GM19455 (cell line): ENCODE measurements at regions not wholly inside any gene's neighbourhood (a gene's known extent, or its start where the extent isn't known, plus 50 kb on each side); places are given as distances from the start of the nearest gene placed in this dataset.

Experiments
- ATAC-seq: cut with Tn5 transposase; IDR thresholded peaks from one replicate; pipeline ENCODE4 v1.9.1; 2021; ENCODE audit not compliant: unreplicated experiment

DNA sequence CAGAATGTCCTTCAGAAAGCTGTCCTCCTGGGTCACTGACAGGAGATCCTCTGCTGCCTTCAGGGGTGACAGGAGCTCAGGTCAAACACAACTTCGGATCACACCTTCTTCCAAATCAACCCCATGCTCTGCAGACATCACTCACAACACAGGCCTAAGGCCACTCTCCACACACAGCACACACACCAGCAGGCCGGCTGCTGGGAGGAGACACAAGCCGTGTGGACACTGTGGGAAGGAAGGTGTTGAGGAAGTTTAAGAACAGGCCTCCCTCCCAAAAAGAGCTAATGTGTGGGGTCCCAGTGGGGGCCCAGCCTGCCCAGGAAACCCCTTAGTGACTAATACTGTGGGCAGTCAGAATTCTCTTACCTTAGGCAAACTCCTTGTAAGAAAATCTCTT lies 290.3 kb upstream of the ID2 start:
- no peak for ATAC-seq

DNA sequence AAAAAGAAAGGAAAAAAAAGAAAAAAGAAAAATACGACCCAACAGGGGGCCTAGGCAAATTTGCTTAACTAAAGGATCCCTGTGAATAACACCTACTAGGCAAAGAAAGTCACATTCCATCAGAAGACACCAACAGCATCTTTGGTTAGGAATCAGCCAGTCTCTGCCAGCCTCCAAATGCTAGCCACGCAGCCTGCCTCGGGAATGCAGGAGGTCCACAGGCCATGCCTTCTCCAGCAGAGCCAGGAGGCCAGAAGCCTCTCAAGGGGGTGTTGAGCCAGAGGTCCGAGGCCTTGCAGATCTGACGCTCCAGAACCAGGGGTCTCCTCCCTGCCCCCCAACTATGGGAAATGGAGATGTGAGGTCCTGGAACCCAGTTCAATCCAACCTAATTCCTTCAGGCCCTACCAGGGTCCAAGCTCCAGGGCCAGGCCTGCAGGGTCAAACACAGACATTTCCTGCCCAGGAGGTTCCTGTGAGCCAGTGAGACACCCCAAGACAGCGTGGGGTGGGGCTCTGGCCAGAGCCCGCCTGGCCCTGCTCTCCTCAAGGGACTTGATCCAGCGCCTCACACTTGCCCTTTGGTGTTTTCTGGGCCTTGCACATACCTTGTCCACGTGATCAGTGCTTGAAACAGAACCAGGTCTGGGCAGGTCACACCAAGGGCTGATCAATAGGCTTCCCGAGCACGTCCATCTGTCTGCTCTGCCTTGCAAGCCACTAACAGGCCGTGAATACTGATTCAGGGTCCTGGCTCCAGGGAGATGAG lies 289.6 kb upstream of the ID2 start:
- no peak for ATAC-seq

DNA sequence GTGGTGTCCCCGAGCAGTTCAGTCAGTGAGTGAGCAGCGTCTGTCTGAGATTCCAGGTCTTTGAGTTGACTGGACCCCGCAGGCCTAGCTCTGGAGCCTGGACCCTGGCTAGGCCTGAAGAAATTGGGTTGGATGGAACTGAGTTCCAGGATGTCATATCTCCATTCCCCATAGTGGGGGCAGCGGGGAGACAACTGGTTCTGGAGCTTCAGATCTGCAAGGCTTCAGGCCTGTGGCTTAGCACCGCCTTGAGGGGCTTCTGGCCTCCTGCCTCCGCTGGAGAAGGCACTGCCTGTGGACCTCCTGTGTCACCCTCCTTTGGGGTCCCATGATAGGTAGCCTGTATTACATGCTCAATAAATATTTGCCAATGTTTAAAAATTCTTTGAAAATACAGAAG lies 288.4 kb upstream of the ID2 start:
- ATAC-seq = no peak

DNA sequence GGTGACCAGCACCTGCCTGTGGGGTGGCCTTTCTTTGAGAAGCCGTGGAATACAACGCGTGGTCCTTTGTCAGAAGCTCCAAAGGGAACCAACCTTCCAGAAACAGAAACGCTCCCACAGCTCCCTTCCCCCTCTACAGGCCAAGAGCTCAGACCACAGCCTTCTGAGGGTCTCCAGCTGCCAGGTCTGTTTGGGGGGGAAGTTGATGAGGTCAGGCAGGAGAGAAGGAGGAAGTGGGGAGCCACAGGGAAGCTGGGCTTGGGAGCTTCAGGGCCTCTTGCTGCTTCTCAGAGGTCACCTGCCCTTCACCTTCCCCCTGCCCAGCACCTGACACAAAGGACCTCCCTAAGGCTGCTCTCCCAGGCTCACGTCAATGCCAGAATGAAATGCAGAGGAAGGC lies 287.7 kb upstream of the ID2 start:
- no peak for ATAC-seq

DNA sequence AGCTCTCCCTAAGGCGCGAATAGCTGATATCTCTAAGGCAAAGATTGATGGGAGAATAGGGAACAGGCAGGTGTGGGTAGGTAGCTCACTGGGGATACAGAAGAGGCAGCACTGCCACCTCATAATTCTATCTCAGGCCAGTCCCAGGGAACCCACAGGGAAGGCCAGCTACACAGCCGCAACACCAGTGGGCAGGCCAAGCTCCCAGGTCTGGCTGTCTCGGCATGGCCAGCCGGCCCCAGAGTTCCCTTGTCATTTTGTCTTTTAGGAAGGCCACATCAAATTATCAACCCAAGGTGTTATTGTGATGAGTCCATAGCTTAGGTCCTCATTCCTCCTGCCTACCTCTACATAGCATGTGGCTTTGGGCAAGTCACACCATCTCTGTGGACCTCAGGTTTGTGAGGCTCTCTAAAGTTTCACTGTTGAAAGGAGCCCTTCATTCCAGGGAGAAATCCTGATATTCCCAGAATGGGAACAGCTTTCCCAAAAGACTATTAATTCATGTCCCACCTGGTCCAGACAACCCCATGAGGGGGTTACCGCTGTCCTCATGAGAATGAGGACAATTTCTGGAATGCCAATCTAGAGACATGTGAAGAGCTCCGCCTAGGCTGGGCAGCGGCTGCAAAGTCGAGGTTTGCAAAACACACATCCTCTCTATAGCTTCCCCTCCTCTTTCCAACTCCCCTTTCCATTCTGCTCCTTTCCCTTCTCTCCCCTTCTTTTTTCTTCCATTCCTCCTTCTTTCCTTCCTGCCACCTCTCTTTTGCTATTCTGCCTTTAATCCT lies 287.1 kb upstream of the ID2 start:
- no peak for ATAC-seq

DNA sequence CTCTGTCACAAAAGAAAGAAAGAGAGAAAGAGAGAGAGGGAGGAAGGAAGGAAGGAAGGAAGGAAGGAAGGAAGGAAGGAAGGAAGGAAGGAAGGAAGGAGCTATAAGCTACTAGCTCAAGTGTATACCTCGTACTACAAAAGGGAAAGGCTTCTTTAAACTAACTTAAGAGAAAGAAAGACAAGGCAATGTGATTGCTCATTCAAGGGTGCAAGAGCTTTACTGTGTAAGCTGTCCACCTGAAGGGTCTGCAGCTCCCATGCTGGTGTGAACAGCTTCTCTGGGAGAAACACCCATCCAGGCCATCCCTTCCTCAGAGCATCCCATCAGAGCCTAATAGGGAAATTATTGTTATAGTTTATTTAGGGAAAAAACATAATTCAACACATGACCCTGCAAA lies 286.1 kb upstream of the ID2 start:
- no peak for ATAC-seq

DNA sequence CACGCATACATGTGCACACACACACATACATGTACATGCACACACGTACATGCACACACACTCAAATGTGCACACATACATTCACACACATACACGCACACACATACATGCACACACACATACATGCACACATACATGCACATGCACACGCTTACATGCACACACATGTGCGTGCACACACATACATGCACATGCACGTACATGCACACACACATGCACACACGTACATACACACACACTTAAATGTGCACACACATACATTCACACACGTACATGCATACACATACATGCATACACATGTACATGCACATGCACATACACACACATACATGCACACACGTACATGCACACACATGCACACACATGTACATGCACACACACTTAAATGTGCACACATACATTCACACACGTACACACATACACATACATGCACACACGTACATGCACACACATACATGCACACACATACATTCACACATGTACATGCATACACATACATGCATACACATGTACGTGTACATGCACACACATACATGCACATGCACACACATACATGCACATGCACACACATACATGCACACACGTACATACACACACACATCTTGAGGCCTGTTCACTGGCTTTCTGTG lies 283.7 kb upstream of the ID2 start:
- ATAC-seq = no peak

DNA sequence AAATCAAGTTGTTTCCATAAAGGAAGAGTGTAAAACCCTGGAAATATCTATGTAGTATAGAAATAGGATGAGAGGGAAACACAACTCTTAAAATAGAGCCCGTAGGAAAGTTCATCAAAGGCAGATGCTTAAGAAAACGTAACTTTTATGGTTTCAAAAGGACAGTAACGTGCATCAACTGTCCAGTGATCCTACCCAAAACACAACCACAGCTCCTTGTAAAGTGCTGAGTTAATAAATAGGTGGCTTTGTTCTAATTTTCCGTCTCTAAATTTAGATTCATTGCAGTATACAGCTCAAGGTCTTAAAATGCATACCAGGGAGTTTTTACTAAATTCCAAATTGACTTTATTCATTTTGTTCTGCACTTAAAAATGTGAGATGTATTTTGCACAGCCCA lies 282.1 kb upstream of the ID2 start:
- no peak for ATAC-seq

DNA sequence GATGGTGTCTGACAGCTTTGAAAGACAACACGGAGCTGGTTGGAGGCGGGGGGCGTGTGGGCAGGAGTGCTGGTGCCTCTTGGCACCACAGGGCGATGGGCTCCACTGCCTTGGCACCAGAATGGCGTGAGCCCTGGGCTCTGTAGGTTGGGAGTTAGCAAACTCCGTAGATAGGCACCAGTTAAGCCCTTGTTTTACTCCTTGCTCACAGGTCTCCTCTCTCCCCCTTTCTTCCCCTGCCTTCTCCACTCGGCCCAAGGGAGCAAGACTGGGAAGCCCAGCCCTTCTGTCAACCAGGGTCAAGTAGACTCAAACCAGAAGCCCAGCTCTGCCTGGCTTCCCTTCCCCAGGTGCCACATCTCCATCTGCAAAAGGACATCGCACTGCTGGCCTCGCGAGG lies 281.7 kb upstream of the ID2 start:
- no peak for ATAC-seq

DNA sequence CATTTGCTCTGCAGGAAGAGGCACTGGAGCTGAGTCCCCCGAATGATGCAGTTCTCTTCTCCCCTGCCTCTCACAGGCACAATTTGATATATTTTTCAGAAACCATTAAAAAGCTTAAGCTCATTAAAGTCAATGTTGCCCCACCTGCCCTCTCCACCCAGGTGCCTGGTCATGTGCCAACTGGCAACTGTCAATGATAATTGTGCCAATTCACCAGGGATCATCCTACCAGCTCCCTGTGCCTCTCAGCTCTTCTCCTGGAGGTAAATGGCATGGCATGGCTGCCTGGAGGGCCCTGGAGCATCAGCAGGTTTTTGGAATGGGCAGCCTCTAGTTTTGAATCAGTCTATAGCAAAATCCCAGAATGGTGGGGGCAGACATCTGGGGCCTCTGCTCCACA lies 279.6 kb upstream of the ID2 start:
- ATAC-seq = no peak

DNA sequence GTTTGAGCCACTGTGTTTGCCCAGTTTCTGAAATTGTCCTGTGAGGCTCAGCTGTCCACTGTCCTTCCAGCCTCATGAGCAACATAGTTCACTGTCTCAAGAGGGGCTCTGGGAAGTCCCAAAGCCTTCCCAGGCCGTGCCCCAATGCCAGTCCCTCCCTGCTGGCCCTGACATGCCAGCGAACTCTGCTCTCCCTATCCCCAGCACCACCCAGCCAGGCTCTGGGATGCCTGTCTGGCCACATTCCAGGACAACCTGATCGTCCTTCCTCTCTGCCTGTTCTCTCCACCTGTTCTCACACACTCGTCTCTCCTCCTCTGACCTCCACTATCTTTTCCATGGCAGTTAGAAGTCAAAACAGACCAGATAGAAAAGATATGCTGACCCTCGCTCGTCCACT lies 278.0 kb upstream of the ID2 start:
- no peak for ATAC-seq

DNA sequence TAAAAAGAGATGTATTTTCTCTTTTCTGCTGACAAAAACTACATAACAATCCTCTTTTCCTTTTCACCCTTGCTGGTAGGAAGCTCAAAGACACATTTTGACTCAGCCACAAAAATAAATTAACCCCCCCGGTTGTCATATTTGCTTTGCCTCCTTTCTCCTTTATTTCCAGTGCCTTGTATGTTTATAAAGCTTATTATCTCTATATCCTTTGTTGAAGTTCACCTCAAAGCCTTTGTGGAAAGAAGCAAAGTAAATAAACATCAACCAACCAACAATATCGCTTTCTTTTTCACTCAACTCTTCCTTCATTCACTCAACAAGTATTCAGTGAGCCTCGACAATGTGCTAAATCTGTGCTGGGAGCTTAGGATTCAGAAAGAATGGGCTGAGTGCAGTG lies 276.5 kb upstream of the ID2 start:
- no peak for ATAC-seq

DNA sequence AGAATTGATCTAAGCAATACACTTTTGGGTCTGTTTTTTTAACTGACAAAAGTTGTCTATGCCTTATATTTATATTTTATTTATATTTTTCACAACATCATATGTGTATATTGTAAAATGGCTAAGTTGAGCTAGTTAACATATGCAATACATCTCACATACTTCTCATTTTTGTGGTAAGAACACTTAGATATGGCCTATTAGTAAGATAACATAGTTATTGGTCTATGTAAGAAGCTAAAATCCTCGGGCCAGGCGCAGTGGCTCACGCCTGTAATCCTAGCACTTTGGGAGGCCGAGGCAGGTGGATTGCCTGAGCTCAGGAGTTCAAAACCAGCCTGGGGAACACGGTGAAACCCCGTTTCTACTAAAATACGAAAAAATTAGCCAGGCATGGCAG lies 275.6 kb upstream of the ID2 start:
- no peak for ATAC-seq

DNA sequence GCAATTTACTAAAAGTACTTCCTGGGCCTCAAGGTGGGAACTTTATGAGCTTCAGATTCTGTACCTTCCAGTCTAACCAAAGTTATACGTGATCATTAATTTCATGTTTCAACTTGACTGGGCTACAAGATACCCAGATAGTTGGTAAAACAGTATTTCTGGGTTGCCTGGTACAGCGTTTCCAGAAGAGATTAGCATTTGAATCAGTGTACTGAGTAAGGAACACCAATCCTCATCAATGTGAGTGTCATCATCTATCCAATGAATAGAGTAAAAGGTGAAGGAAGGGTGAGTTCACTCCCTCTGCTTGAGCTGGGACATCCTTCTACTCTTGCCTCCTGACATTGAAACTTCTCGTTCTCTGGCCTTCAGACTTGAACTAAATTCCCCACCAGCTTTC lies 274.5 kb upstream of the ID2 start:
- ATAC-seq = no peak

DNA sequence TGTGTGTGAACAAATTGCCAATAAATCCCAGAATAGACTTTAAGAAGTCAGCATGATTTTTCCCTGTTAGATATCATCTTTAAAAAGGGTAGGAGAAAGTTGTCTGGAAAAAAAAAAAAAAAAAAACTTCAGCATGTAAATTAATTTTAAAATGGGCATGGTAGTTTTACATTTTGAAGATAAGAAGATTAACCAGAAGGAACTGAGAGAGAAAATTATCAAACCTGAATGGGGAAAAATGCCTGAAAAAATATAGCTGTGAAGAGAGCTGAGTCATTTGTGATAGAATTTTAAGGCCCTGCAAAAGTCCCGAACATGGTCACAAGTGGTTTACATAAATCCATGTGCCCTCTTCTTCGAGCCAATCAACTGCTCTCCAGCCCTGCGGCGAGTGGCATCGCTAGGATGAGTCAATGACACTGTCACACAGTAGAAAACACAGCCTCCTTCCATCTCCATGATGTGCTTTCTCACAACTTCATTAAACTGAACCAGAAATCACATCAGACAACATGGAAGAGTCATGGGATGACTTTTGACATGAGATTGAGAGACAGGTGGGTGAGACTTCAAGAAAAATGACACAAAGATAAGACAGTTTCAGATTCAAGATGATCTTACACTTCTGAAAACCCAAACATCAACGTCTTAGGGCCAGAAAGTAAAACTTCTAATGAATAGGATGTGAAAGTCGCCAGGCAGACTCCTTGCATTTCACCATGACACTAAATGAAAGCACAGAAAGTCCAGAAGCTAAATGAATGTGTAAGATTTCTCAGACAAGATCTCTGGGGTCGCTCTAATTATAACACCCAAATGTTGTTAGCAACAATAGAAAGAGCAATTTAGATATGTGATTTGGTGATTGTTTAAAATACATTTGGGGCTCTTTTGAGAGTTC lies 273.0 kb upstream of the ID2 start:
- ATAC-seq = peak; percentile 95

DNA sequence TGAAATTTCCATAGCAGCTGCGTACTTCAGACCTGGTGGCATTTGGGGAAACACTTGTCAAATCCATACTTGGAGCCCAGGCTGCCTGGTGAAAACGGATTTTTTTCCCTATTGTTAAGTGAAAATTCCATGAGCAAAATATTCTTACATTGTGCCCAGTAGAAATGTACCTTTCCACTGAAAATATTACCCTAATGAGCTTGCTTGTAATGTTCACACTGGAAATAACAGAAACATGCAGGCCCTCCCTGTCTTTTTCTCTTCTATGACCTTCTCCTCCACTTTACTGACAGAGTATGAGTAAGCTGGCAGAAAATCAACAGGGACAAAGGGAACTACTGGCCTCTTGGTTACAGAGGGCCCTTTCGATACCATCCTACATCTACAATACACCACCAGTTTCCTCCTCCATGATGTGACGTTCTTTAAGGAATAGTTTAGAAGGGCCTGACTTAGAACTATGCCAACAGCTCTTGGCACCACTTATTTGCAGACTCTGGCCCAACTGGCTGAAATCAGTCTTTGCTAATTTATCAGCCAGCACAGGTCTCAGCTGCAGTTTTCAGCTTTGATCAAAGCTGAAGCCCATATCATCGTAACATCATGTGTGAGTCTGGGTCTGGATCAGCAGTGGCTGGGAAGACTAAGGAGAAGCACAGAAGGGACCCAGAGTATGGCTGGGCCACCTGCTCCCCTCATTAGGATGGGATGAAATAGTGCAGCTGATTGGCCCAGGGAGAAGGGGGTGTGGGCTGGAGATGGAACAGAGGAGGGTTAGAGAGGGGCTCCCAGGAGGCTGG lies 272.2 kb upstream of the ID2 start:
- ATAC-seq = no peak

DNA sequence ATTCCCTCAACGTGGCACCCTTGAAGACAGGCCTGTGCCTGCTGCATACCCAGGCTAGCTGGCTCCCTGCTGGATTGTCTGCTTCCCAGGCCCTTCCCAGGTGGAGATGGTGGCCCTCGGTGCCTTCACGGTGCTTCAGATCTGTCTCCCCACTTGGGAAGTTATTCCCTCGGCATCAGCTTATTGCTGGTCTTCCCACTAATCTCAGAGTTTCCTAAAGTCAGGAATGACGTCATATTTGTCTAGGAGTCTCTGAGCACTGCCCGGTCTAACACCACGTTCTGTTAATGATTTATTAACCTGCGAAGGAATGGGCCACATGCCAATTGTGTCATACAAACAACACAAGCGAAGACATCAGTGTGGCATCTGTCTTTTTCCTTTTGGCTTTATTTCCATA lies 269.8 kb upstream of the ID2 start:
- no peak for ATAC-seq

DNA sequence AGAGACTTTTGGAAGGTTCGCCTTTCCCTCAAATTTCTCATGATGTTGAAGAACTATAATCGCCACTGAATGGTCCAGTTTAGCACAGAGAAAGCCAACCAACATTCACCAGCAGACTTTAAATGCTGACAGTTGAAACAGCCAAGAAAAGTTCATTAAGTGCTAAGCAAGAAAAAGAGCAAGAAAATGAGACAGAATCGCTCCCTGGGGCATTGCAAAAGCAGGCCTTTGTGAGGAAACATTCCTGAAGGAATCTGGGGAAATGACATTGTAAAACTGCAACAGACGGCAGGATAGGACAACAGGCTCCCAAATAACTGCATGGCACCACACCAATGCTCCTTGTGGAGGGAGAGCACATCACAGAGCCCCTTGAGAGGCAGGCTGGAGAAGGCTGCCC lies 269.3 kb upstream of the ID2 start:
- no peak for ATAC-seq

DNA sequence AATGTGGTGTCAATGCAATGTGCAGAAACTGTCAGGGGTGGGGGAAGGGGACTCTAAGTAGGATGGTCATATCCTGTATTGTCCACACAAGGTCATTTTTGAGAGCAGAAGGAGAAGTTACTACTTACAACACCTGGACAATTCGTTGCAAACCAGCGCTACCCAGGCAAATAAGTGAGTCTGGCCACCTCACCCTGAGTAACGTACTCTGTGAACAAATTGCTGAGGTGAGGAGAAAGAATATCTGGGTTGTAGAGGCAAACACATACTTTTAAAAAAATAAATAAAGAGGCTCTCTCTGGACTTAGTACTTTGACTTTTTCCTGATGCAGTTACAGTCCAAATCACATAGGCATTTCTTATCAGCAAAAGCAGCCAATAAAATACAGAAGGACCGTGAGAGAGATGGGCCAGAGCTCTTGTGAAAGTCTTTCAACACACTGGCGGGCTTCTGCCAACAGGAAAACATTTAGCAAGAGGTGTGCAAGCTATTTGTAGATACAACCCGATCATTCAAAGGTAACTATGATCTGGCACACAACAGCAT lies 268.2 kb upstream of the ID2 start:
- ATAC-seq = no peak
